Sigmoid colon (tissue), 6 donors: ENCODE measurements at regions not wholly inside any gene's neighbourhood (a gene's known extent, or its start where the extent isn't known, plus 50 kb on each side); places are given as distances from the start of the nearest gene placed in this dataset.

ENCODE experiments used
- DNase-seq: peaks from one replicate; pipeline ENCODE4 v3.0.0-alpha.2; 2019
- H3K27ac ChIP-seq, 4 donors: fragments of 200-600 bp; sonication (generic); one replicate each; pipeline ENCODE4 v1.5.1; 2016 to 2019; ENCODE audit warnings: mild to moderate bottlenecking in 1 of 4
- H3K27me3 ChIP-seq, 3 donors: fragments of 200-600 bp; sonication (generic); one replicate each; pipeline ENCODE4 v1.5.1; 2019; ENCODE audit warnings: mild to moderate bottlenecking in 1 of 3
- H3K36me3 ChIP-seq, 4 donors: fragments of 200-600 bp; sonication (generic); one replicate each; pipeline ENCODE4 v1.5.1; 2016 to 2019
- H3K4me1 ChIP-seq, 4 donors: fragments of 200-600 bp; sonication (generic); one replicate each; pipeline ENCODE4 v1.5.1; 2017 to 2019
- H3K4me3 ChIP-seq, 4 donors: fragments of 200-600 bp; sonication (generic); one replicate each; pipeline ENCODE4 v1.5.1; 2017 to 2019; ENCODE audit warnings: mild to moderate bottlenecking in 2 of 4, moderate library complexity in 1 of 4
- H3K9me3 ChIP-seq, 4 donors: fragments of 200-600 bp in 3 of 4; sonication (generic) in 3 of 4; one replicate each; pipeline versions ENCODE4 v1.5.1 to v1.6.1; 2013 to 2019
- EP300 ChIP-seq, 4 donors: sonication (generic); formaldehyde crosslinking; IDR thresholded peaks; one replicate each; pipeline ENCODE4 v1.6.1; 2017; ENCODE audit warnings: antibody characterized with exemption in 4 of 4
- POLR2A ChIP-seq, 2 donors: fragments of 450-650 bp; IDR thresholded peaks; one replicate each; pipeline ENCODE4 v1.6.1; 2016; ENCODE audit warnings: antibody characterized with exemption in 2 of 2, mild to moderate bottlenecking in 2 of 2, moderate library complexity in 2 of 2
- POLR2AphosphoS5 ChIP-seq, 4 donors: sonication (generic); formaldehyde crosslinking; IDR thresholded peaks; one replicate each; pipeline ENCODE4 v1.6.1; 2017; ENCODE audit warnings: antibody characterized with exemption in 4 of 4
- WGBS, 2 donors: extraction: QIAGEN DNeasy Blood & Tissue Kit; methylation state at CpG; one replicate each; pipeline ENCODE4 v1.1.7; 2013; 5-methylcytosine and 5-hydroxymethylcytosine counted together
- intact Hi-C: fragments of 100-400 bp; cut with DNase I; formaldehyde crosslinking; loops from one replicate; pipeline ENCODE4 v1.15.1; 2023
- TF ChIP-seq, protein P1 (sequence below), 4 experiments: fragments of 450-650 bp in 3 of 4; fragments of 200-600 bp in 1 of 4; IDR thresholded peaks; one replicate each; pipeline ENCODE4 v1.5.1; 2016 to 2019; ENCODE audit warnings: antibody characterized with exemption in 4 of 4, mild to moderate bottlenecking in 3 of 4, moderate library complexity in 2 of 4
- donor health status: healthy with polysubstance abuse.
- donor health status: healthy.

DNA sequence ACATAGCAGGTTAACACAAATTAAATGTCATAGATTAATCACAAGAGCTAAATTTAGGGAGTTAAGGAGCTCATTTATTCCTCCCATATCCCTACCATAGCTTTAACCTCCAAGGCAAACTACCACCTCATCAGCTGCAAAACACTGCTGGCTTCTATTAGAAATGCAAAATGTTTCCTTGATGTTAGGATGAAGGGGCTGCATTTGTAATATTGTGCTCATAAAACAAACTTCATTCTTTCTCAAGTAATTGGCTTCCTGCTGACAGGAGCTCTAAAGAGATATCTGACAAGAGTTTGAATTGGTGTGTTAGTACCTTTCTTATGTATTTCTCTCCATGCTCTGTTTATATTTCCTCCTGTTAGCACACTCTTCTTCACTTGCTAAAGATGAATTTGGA lies 152.1 kb downstream of the OLFM4 start:
- no peaks in the 10 kb centered on the region for H3K4me1 ChIP-seq
- no peak for DNase-seq
- H3K9me3 ChIP-seq, result no peaks in the 10 kb centered on the region
- H3K4me3 ChIP-seq, result no peak overlapping the region
- H3K27ac ChIP-seq, result no peak overlapping the region
- TF ChIP-seq, protein P1, sequence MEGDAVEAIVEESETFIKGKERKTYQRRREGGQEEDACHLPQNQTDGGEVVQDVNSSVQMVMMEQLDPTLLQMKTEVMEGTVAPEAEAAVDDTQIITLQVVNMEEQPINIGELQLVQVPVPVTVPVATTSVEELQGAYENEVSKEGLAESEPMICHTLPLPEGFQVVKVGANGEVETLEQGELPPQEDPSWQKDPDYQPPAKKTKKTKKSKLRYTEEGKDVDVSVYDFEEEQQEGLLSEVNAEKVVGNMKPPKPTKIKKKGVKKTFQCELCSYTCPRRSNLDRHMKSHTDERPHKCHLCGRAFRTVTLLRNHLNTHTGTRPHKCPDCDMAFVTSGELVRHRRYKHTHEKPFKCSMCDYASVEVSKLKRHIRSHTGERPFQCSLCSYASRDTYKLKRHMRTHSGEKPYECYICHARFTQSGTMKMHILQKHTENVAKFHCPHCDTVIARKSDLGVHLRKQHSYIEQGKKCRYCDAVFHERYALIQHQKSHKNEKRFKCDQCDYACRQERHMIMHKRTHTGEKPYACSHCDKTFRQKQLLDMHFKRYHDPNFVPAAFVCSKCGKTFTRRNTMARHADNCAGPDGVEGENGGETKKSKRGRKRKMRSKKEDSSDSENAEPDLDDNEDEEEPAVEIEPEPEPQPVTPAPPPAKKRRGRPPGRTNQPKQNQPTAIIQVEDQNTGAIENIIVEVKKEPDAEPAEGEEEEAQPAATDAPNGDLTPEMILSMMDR (IDR thresholded peaks at IDR 0.05), result no peak
- TF ChIP-seq POLR2AphosphoS5 (IDR thresholded peaks at IDR 0.05), result no peak
- no peak for TF ChIP-seq POLR2A (IDR thresholded peaks at IDR 0.05)
- TF ChIP-seq EP300 (IDR thresholded peaks at IDR 0.05), result no peak
- intact Hi-C loops, result no loop called here
- no peaks in the 10 kb centered on the region for H3K36me3 ChIP-seq
- no peaks in the 10 kb centered on the region for H3K27me3 ChIP-seq

DNA sequence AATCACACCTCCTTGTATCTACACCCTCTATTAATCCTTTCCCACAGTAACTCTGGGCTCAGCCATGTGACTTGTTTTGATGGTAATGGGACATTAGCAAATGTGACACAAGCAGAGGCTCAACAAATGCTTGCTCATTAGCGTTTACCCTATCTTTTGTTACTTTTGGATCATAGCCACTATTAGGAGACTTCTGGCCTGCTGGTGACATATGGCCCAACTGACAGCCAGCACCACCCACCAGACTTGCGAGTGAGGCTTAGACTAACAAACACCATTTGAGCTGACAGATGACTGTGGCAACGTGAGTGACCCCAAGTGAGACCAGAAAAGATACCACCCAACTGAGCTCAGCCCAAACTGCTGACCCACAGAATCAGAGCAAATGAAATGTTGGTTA lies 154.1 kb downstream of the OLFM4 start:
- no peaks in the 10 kb centered on the region for H3K36me3 ChIP-seq
- DNase-seq, result no peak
- no peak overlapping the region for H3K4me3 ChIP-seq
- no peak overlapping the region for H3K27ac ChIP-seq
- 52% methylated on average over 3 of the region's 3 CpGs for WGBS, 2 donors
- TF ChIP-seq POLR2A (IDR thresholded peaks at IDR 0.05) (no peak), POLR2AphosphoS5 (IDR thresholded peaks at IDR 0.05) (no peak), EP300 (IDR thresholded peaks at IDR 0.05) (no peak)
- TF ChIP-seq, protein P1 (IDR thresholded peaks at IDR 0.05), result no peak
- H3K9me3 ChIP-seq, result no peaks in the 10 kb centered on the region
- intact Hi-C loops, result no loop called here
- H3K4me1 ChIP-seq, result no peaks in the 10 kb centered on the region
- no peaks in the 10 kb centered on the region for H3K27me3 ChIP-seq

DNA sequence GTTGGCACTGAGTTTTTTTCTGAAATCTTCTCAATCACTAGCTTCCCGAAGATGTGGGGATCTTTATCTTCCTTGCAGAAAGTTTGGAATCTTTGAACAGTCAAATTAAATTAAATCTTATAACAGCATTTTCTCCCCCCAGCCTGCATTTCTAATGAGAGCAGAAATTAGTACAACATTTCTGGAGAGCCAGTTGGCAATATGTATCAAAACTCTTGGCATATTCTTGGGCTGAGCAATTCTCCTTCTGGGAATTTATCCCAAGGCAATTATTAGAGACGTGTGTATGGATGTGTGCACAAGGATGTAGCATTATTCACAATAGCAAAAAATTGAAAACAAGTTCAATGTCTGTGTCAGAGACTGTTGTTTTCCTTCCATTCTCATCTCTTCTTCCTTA lies 159.5 kb downstream of the OLFM4 start:
- TF ChIP-seq, protein P1 (IDR thresholded peaks at IDR 0.05), result no peak
- no peak for TF ChIP-seq POLR2AphosphoS5 (IDR thresholded peaks at IDR 0.05)
- TF ChIP-seq POLR2A (IDR thresholded peaks at IDR 0.05), result no peak
- Histone ChIP-seq H3K36me3 (no peaks in the 10 kb centered on the region), H3K27ac (no peak overlapping the region), H3K4me3 (no peak overlapping the region), H3K27me3 (no peaks in the 10 kb centered on the region), H3K9me3 (no peaks in the 10 kb centered on the region), H3K4me1 (no peaks in the 10 kb centered on the region)
- no peak for DNase-seq
- WGBS, 2 donors, result 68 to 76% methylated on average over 2 of the region's 2 CpGs
- intact Hi-C loops, result no loop called here

DNA sequence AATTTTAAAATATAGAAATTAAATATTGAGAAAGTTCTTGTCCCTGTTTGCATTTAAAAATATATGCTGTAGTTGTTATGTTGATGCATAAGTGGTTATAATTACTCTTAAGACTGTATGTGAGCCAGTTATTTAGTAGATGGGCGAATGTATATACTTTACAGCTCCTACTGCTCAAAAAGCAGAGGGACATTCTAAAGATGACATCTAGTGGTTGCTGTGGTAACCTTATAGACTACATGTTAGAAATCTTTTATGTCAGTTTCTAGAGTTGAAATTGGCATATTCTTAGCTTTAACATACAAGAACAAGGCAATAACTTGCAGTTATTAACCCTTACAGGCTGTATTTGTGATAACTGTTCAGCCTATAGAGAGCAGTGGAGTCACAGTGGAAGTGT lies 160.5 kb downstream of the OLFM4 start:
- H3K27me3 ChIP-seq, result no peaks in the 10 kb centered on the region
- H3K4me1 ChIP-seq, result no peaks in the 10 kb centered on the region
- no peaks in the 10 kb centered on the region for H3K9me3 ChIP-seq
- H3K27ac ChIP-seq, result no peak overlapping the region
- intact Hi-C loops, result no loop called here
- TF ChIP-seq, protein P1 (IDR thresholded peaks at IDR 0.05), result no peak
- no peak for TF ChIP-seq POLR2AphosphoS5 (IDR thresholded peaks at IDR 0.05)
- TF ChIP-seq EP300 (IDR thresholded peaks at IDR 0.05), result no peak
- TF ChIP-seq POLR2A (IDR thresholded peaks at IDR 0.05), result no peak
- DNase-seq, result no peak
- no peaks in the 10 kb centered on the region for H3K36me3 ChIP-seq
- WGBS, 2 donors, result 22 to 54% methylated on average over 1 of the region's 1 CpG
- H3K4me3 ChIP-seq, result no peak overlapping the region

DNA sequence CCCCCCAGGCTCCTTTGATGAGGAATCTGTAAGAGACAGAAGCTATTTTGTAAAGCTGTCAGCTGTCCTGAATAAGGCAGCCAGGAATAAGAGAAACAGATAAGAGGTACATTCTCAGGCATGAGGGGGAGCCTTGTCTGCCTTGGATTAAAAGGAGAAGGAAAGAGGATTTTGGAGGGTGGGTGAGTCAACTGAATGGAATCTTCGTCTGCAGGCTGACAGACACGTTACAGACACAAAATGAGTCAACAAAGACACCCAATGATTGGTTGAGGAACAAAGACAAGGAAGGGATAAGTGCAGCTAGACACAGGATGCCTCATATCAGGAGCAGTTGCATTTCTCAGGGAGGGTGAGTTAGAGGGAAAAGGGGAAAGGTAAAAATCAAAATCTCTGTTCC lies 162.5 kb downstream of the OLFM4 start:
- Histone ChIP-seq H3K36me3 (no peaks in the 10 kb centered on the region), H3K27me3 (no peaks in the 10 kb centered on the region), H3K4me1 (no peaks in the 10 kb centered on the region), H3K4me3 (no peak overlapping the region), H3K9me3 (no peaks in the 10 kb centered on the region), H3K27ac (no peak overlapping the region)
- WGBS, 2 donors, result 3 to 20% methylated on average over 2 of the region's 2 CpGs
- TF ChIP-seq EP300 (IDR thresholded peaks at IDR 0.05) (no peak), POLR2AphosphoS5 (IDR thresholded peaks at IDR 0.05) (no peak), POLR2A (IDR thresholded peaks at IDR 0.05) (no peak)
- TF ChIP-seq, protein P1 (IDR thresholded peaks at IDR 0.05), result no peak
- DNase-seq, result no peak
- intact Hi-C loops, result no loop called here
